ENCODE measurements at regions not wholly inside any gene's neighbourhood (a gene's known extent, or its start where the extent isn't known, plus 50 kb on each side); places are given as distances from the start of the nearest gene placed in this dataset.

- CTCF ChIA-PET: interaction anchor here (0.6 to 2.2 kb wide), 4 partner anchors 9 to 354 kb away, joined by 3 to 8 read pairs (median 3); no protein-coding TSS in a partner anchor
Observed at GRCh38 chr3:159200176-159200575, 398.3 kb downstream of the MFSD1 start.

GRCh38 chr3:159208050-159208449 is 406.2 kb downstream of the MFSD1 start:
- TF ChIP-seq CTCF (IDR thresholded peaks at IDR 0.05; ENCODE audit: insufficient read depth, low read length, missing control alignments): no peak
- no peak overlapping the region for H3K4me3 ChIP-seq (ENCODE audit: low read depth, low read length)
- no peak for DNase-seq (ENCODE audit: low read depth, low spot score)
- ChIA-PET POLR2A (no interaction called here), CTCF (interaction anchor here (0.7 kb wide), 1 partner anchor 16 kb away, joined by 3 read pairs; no protein-coding TSS in a partner anchor)

More at GRCh38 chr3:159200176-159200575, 398.3 kb downstream of the MFSD1 start:
- no peak overlapping the region for H3K4me3 ChIP-seq (ENCODE audit: low read depth, low read length)
- no peak for TF ChIP-seq CTCF (IDR thresholded peaks at IDR 0.05; ENCODE audit: insufficient read depth, low read length, missing control alignments)
- DNase-seq (ENCODE audit: low read depth, low spot score): peak; percentile 44
- POLR2A ChIA-PET: interaction anchor here (1.4 kb wide), 1 partner anchor 9 kb away, joined by 12 read pairs; no protein-coding TSS in a partner anchor

- no peak for DNase-seq (ENCODE audit: low read depth, low spot score)
- ChIA-PET POLR2A (no interaction called here), CTCF (interaction anchor here (0.9 kb wide), 1 partner anchor 20 kb away, joined by 3 read pairs; no protein-coding TSS in a partner anchor)
- TF ChIP-seq CTCF (IDR thresholded peaks at IDR 0.05; ENCODE audit: insufficient read depth, low read length, missing control alignments): no peak
- no peak overlapping the region for H3K4me3 ChIP-seq (ENCODE audit: low read depth, low read length)
Observed at GRCh38 chr3:159209459-159209858, 407.6 kb downstream of the MFSD1 start.

- no peak for TF ChIP-seq CTCF (IDR thresholded peaks at IDR 0.05; ENCODE audit: insufficient read depth, low read length, missing control alignments)
- ChIA-PET POLR2A (no interaction called here), CTCF (no interaction called here)
- no peak for DNase-seq (ENCODE audit: low read depth, low spot score)
- H3K4me3 ChIP-seq (ENCODE audit: low read depth, low read length): no peak overlapping the region
Observed at GRCh38 chr3:159210336-159210735, 408.5 kb downstream of the MFSD1 start.

GRCh38 chr3:159216311-159216710 is 414.5 kb downstream of the MFSD1 start:
- no peak overlapping the region for H3K4me3 ChIP-seq (ENCODE audit: low read depth, low read length)
- ChIA-PET POLR2A (no interaction called here), CTCF (no interaction called here)
- no peak for TF ChIP-seq CTCF (IDR thresholded peaks at IDR 0.05; ENCODE audit: insufficient read depth, low read length, missing control alignments)
- DNase-seq (ENCODE audit: low read depth, low spot score): no peak

- no peak for TF ChIP-seq CTCF (IDR thresholded peaks at IDR 0.05; ENCODE audit: insufficient read depth, low read length, missing control alignments)
- no peak overlapping the region for H3K4me3 ChIP-seq (ENCODE audit: low read depth, low read length)
- CTCF ChIA-PET: interaction anchor here (1.2 kb wide), 1 partner anchor 11 kb away, joined by 3 read pairs; no protein-coding TSS in a partner anchor
- POLR2A ChIA-PET: no interaction called here
- DNase-seq (ENCODE audit: low read depth, low spot score): no peak
Observed at GRCh38 chr3:159219231-159219630, 417.4 kb downstream of the MFSD1 start.

Data from AG04449 (cell line).